GM04503 (cell line): ENCODE measurements at regions not wholly inside any gene's neighbourhood (a gene's known extent, or its start where the extent isn't known, plus 50 kb on each side); places are given as distances from the start of the nearest gene placed in this dataset.
"Not testable (repeated sequence)": the region's sequence is repeated elsewhere in the genome, so short reads cannot be mapped to it uniquely, and the experiment has no call there.

Experiments
- DNase-seq: peaks from one replicate; pipeline ENCODE4 v3.0.0-alpha.2; 2012; ENCODE audit warnings: low read depth

GRCh38 chr12:30578426-30578825 is 117.2 kb downstream of the IPO8 start:
- DNase-seq = no peak

DNA sequence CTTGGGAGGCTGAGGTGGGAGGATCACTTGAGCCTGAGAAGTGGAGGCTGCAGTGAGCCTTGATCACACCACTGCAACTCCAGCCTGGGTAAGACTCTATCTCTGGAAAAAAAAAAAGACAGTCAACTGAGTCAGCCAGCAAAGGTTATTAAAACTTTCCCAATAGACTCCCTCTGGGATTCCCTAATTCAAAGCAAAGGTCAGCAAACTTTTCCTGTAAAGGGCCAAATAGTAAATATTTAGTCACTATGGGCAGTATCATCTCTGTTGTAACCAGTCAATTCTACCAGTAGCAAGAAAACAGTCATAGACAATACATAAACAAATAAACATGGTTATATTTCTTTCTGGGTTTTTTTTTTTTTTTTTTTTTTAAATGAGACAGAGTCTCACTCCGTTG is 122.5 kb downstream of the IPO8 start:
- DNase-seq = no peak

- no peak for DNase-seq
Observed at GRCh38 chr12:30570211-30570890, 125.3 kb downstream of the IPO8 start.

DNA sequence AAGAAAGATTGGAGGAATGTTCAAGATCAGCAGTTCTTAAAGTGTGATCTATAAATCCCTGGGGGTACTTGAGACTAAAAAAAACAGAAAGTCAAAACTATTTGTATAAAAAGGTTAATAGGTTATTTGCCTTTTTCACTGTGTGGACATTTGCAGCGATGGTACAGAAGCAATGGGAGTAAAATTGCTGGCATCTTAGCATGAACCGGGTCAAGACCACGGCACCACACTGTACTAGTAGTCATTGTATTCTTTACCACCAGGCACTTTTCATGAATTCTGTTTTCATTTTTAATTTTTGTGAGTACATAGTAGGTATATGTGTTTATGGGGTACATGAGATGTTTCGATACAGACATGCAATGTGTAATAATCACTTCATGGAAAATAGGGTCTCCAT is 126.2 kb downstream of the IPO8 start:
- no peak for DNase-seq

DNA sequence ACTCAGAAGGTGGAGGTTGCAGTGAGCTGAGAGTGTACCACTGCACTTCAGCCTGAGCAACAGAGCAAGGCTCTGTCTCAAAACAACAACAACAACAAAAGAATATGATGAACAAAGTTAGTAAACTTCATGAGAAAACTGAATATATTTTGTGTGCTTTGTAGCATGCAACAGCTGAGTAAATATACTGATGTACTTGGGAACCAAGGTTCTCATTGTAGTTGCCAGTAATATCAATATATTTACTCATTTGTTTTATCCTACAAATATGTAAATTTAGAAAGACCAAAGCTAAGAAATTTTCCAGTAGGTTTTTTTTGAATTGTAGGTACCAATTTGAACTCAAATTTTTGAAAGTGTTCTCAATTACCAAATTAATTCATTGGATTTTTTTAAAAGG is 127.2 kb downstream of the IPO8 start:
- no peak for DNase-seq

DNA sequence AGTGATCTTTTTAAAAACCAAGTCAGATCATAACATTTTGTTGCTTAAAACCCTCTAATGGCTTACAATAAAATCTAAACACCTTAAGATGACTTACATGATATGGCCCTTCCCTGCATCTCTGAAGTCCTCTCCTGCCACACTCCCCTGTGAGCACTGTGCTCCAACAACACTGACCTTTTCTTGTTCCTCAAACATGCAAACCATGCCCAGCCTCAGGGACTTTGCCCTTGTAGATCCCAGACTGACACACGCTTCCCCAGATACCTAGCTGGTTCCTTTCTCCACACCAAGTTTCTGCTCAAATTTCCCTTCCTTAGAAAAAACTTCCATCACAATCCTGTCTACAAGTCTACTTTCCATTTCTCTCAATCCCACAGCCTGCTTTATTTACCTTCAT is 128.6 kb downstream of the IPO8 start:
- no peak for DNase-seq

GRCh38 chr12:30564394-30564793 is 131.3 kb downstream of the IPO8 start:
- DNase-seq = no peak

DNA sequence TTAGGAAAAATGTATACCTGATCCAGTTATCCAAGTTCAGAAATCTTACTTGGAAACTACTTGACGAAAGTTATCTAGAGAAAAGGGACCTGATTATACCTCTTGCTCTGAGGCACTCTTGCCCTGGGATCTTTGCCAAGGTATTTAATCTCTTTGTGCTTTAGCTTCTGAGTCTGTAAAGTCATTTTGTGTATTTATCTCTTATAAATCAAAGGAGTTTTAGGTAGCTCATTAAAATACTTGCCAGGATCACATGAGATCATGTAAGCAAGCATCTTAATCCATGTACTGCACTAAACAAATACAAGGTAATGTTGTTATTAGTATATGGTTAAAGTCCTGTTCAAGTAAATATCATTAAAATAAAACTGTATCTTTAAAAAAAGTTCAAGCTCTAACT is 147.5 kb downstream of the IPO8 start:
- DNase-seq = no peak

- DNase-seq = no peak
Observed at GRCh38 chr12:30546121-30546520, 149.5 kb downstream of the IPO8 start.

- DNase-seq = not testable (repeated sequence)
Observed at GRCh38 chr12:30544704-30545103, 151.0 kb downstream of the IPO8 start.

DNA sequence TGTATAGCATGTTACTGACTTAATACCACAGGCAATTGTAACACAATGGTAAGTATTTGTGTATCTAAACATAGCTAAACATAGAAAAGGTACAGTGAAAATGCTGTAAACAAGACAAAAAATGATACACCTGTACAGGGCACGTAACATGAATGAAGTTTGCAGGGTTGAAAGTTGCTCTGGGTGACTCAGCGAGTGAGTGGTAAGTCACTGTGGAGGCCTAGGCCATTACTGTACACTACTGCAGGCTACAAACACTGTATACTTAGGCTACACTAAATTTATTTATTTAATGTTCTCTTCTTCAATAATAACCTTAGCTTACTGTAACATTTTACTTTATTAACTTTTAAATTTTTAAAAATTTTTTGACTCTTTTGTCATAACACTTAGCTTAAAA is 158.4 kb downstream of the IPO8 start:
- no peak for DNase-seq

GRCh38 chr12:30533558-30534265 is 162.0 kb downstream of the IPO8 start:
- no peak for DNase-seq

GRCh38 chr12:30531731-30532678 is 163.7 kb downstream of the IPO8 start:
- no peak for DNase-seq

GRCh38 chr12:30529489-30530269 is 166.0 kb downstream of the IPO8 start:
- no peak for DNase-seq

DNA sequence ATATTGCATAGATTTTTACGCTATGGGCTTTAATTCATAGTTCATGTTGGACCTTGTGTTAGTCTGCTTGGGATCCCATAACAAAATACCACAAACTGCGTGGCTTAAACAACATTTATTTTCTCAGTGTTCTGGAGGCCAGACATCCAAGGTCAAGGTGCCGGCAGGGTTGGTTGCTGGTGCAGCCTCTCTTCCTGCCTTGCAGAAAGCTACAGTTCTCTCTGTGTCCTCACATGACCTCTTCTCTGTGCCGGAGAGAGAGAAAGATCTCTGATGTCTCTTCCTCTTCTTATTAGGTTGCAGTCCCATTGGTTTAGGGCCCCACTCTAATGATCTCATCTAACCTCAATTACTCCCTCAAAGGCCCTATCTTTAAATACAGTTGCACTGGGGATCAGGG is 170.5 kb downstream of the IPO8 start:
- no peak for DNase-seq

DNA sequence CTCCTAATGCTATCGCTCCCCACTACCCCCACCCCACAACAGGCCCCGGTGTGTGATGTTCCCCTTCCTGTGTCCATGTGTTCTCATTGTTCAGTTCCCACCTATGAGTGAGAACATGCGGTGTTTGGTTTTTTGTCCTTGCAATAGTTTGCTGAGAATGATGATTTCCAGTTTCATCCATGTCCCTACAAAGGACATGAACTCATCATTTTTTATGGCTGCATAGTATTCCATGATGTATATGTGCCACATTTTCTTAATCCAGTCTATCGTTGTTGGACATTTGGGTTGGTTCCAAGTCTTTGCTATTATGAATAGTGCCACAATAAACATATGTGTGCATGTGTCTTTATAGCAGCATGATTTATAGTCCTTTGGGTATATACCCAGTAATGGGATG is 175.4 kb downstream of the IPO8 start:
- DNase-seq = not testable (repeated sequence)

DNA sequence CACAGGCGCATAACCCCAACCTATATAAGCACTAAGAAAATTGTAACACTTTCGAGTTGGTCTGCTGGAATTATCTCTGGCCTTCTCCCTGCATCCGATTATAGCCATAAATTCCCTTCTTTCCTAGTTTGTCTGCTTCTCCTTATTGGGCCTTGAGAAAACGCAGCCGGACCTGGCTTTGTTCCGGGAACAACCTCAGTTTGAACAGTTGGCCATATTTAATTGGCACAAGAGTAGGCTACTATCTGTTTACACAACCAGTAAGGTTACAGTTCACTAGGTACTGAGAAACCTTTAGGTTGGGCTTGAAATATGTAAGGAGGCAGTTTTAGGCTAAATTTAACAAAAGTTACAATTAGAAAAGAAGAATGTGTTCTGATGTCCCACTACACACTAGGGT is 176.1 kb downstream of the IPO8 start:
- no peak for DNase-seq

GRCh38 chr12:30517320-30517719 is 178.3 kb downstream of the IPO8 start:
- DNase-seq = no peak

DNA sequence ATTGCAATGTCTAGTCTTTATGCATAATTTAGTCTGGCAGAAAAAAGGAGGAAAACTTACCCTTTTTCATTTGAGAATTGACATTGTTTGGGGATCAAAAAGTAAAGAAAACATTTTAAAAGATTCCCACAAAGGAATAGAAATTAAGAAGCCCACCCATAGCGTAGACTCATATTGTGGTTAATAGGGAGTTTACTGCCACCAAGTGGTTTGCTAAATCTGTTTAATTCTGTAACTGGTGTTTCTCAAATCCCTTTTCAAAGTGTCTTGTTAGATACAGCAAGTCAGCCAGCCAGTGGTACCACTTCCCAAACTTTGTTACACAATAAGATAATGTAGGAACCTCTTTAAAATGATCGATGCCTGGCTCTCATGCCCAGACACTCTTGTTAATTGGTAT is 180.3 kb downstream of the IPO8 start:
- no peak for DNase-seq

DNA sequence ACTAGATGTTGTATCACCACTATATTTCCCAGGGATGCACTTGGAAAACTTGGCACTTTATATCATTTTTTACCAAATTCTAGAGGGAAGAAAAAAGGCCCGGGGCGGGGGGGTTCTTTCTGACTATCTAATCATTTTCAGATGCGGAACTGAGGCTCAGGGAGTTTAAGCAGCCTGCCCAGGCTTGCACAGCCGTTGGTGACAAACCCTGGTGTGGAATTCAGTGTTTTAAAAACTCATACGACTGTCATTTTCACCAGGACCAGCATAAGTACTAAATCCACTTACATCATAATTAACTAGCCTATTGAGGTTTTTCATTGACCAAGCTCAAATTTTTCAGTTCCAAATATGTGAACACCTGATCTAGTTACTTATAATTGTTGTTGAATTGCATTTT is 181.0 kb downstream of the IPO8 start:
- no peak for DNase-seq

- DNase-seq = no peak
Observed at GRCh38 chr12:30508205-30508967, 187.3 kb downstream of the IPO8 start.
